HEK293T (cell line): ENCODE measurements at regions not wholly inside any gene's neighbourhood (a gene's known extent, or its start where the extent isn't known, plus 50 kb on each side); places are given as distances from the start of the nearest gene placed in this dataset.

Experiments used
- ELF4 ChIP-seq: fragments of 450-650 bp; IDR thresholded peaks from 2 replicates; pipeline ENCODE4 v1.6.1; 2017; ENCODE audit warnings: antibody characterized with exemption
- FOXA1 ChIP-seq: fragments of 450-650 bp; IDR thresholded peaks from 2 replicates; pipeline ENCODE4 v1.6.1; 2016; ENCODE audit warnings: mild to moderate bottlenecking
- FOXK2 ChIP-seq: fragments of 450-650 bp; IDR thresholded peaks from 2 replicates; pipeline ENCODE4 v1.6.1; 2016; ENCODE audit warnings: mild to moderate bottlenecking
- FOXM1 ChIP-seq: fragments of 450-650 bp; IDR thresholded peaks from 2 replicates; pipeline ENCODE4 v1.6.1; 2017; ENCODE audit warnings: mild to moderate bottlenecking, borderline replicate concordance
- HDGF ChIP-seq: fragments of 450-650 bp; IDR thresholded peaks from 2 replicates; pipeline ENCODE4 v1.6.1; 2017; ENCODE audit warnings: antibody characterized with exemption, borderline replicate concordance
- L3MBTL2 ChIP-seq: fragments of 450-650 bp; conservative IDR thresholded peaks from 2 replicates; pipeline ENCODE4 v1.6.1; 2016; ENCODE audit warnings: mild to moderate bottlenecking
- LEF1 ChIP-seq: fragments of 450-650 bp; IDR thresholded peaks from 2 replicates; pipeline ENCODE4 v1.6.1; 2017; ENCODE audit warnings: mild to moderate bottlenecking, borderline replicate concordance
- NFRKB ChIP-seq: fragments of 450-650 bp; IDR thresholded peaks from 2 replicates; pipeline ENCODE4 v1.6.1; 2016; ENCODE audit warnings: mild to moderate bottlenecking, moderate library complexity
- PKNOX1 ChIP-seq: fragments of 450-650 bp; IDR thresholded peaks from 2 replicates; pipeline ENCODE4 v1.6.1; 2016
- SP1 ChIP-seq: fragments of 450-650 bp; IDR thresholded peaks from 2 replicates; pipeline ENCODE4 v1.6.1; 2017

- TF ChIP-seq NFRKB: no peak
- no peak for TF ChIP-seq ELF4
- TF ChIP-seq PKNOX1: no peak
- no peak for TF ChIP-seq FOXA1
- no peak for TF ChIP-seq SP1
- no peak for TF ChIP-seq FOXK2
- TF ChIP-seq L3MBTL2: no peak
- TF ChIP-seq LEF1: no peak
- no peak for TF ChIP-seq HDGF
- no peak for TF ChIP-seq FOXM1
Observed at GRCh38 chr10:21130108-21130507, 233.0 kb upstream of the NEBL start.
